Loucy (cell line): ENCODE measurements at regions not wholly inside any gene's neighbourhood (a gene's known extent, or its start where the extent isn't known, plus 50 kb on each side); places are given as distances from the start of the nearest gene placed in this dataset.

Experiments used
- H2AFZ ChIP-seq: fragments of 200-600 bp; sonication (generic); 2 replicates; pipeline ENCODE4 v1.6.0; 2016; ENCODE audit warnings: antibody characterized with exemption, mild to moderate bottlenecking, low read length, moderate library complexity
- H3F3A ChIP-seq: fragments of 200-600 bp; 2 replicates; pipeline ENCODE4 v1.6.0; 2016; ENCODE audit warnings: antibody characterized with exemption, low read depth, mild to moderate bottlenecking
- H3K27me3 ChIP-seq: fragments of 200-600 bp; sonication (generic); 2 replicates; pipeline ENCODE4 v1.6.1; 2014; ENCODE audit warnings: low read length, mild to moderate bottlenecking; ENCODE audit not compliant: insufficient read depth, poor library complexity, severe bottlenecking
- H3K36me3 ChIP-seq: fragments of 200-600 bp; sonication (generic); 2 replicates; pipeline ENCODE4 v1.6.1; 2016; ENCODE audit warnings: low read length; ENCODE audit not compliant: insufficient read depth
- H3K4me1 ChIP-seq: fragments of 200-600 bp; sonication (generic); 2 replicates; pipeline ENCODE4 v1.5.1; 2014; ENCODE audit warnings: low read length, mild to moderate bottlenecking; ENCODE audit not compliant: insufficient read depth, poor library complexity, severe bottlenecking
- H3K4me2 ChIP-seq: fragments of 200-600 bp; sonication (generic); 2 replicates; pipeline ENCODE4 v1.6.0; 2014; ENCODE audit warnings: antibody characterized with exemption, low read length, low read depth, mild to moderate bottlenecking; ENCODE audit not compliant: poor library complexity, severe bottlenecking
- H3K4me3 ChIP-seq: fragments of 200-600 bp; sonication (generic); 2 replicates; pipeline ENCODE4 v1.5.1; 2014; ENCODE audit warnings: low read length, mild to moderate bottlenecking, mixed read lengths; ENCODE audit not compliant: poor library complexity, severe bottlenecking
- H3K79me2 ChIP-seq: fragments of 200-600 bp; sonication (generic); 2 replicates; pipeline ENCODE4 v1.6.1; 2014; ENCODE audit warnings: low read length; ENCODE audit not compliant: insufficient read depth
- H3K9ac ChIP-seq: fragments of 200-600 bp; sonication (generic); 2 replicates; pipeline ENCODE4 v1.6.0; 2014; ENCODE audit warnings: mild to moderate bottlenecking, low read depth, low read length, moderate library complexity; ENCODE audit not compliant: poor library complexity, severe bottlenecking
- H3K9me2 ChIP-seq: fragments of 200-600 bp; sonication (generic); replicated peaks from 2 replicates; pipeline ENCODE4 v1.6.1; 2016; ENCODE audit warnings: low read depth, low read length, mixed read lengths
- H3K9me3 ChIP-seq: fragments of 200-600 bp; sonication (generic); 2 replicates; pipeline ENCODE4 v1.6.1; 2014; ENCODE audit warnings: mild to moderate bottlenecking, antibody characterized with exemption, low read length, low read depth; ENCODE audit not compliant: insufficient read depth
- H4K20me1 ChIP-seq: fragments of 200-600 bp; sonication (generic); 2 replicates; pipeline ENCODE4 v1.6.0; 2014; ENCODE audit warnings: antibody characterized with exemption, low read length, mild to moderate bottlenecking; ENCODE audit not compliant: insufficient read depth, poor library complexity, severe bottlenecking
- EZH2phosphoT487 ChIP-seq: fragments of 200-600 bp; IDR thresholded peaks from 2 replicates; pipeline ENCODE4 v1.6.1; 2018; ENCODE audit warnings: antibody characterized with exemption, mild to moderate bottlenecking, moderate library complexity, borderline replicate concordance
- TF ChIP-seq, protein P1 (sequence below): fragments of 200-600 bp; sonication (generic); conservative IDR thresholded peaks from 2 replicates; pipeline ENCODE4 v1.5.1; 2014; ENCODE audit warnings: mild to moderate bottlenecking, antibody characterized with exemption, low read length

GRCh38 chr5:125712397-125712796 is 710.8 kb upstream of the GRAMD2B start:
- Histone ChIP-seq H3K9me3 (no peaks in the 10 kb centered on the region), H3K79me2 (no peaks in the 10 kb centered on the region), H3K9ac (no peak overlapping the region), H3K9me2 (no peaks in the 10 kb centered on the region), H3F3A (no peaks in the 10 kb centered on the region), H3K4me3 (no peak overlapping the region), H3K36me3 (no peaks in the 10 kb centered on the region), H3K4me2 (no peak overlapping the region), H4K20me1 (no peaks in the 10 kb centered on the region), H2AFZ (no peak overlapping the region), H3K4me1 (no peaks in the 10 kb centered on the region), H3K27me3 (no peaks in the 10 kb centered on the region)
- no peak for TF ChIP-seq EZH2phosphoT487
- TF ChIP-seq, protein P1, sequence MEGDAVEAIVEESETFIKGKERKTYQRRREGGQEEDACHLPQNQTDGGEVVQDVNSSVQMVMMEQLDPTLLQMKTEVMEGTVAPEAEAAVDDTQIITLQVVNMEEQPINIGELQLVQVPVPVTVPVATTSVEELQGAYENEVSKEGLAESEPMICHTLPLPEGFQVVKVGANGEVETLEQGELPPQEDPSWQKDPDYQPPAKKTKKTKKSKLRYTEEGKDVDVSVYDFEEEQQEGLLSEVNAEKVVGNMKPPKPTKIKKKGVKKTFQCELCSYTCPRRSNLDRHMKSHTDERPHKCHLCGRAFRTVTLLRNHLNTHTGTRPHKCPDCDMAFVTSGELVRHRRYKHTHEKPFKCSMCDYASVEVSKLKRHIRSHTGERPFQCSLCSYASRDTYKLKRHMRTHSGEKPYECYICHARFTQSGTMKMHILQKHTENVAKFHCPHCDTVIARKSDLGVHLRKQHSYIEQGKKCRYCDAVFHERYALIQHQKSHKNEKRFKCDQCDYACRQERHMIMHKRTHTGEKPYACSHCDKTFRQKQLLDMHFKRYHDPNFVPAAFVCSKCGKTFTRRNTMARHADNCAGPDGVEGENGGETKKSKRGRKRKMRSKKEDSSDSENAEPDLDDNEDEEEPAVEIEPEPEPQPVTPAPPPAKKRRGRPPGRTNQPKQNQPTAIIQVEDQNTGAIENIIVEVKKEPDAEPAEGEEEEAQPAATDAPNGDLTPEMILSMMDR = no peak

DNA sequence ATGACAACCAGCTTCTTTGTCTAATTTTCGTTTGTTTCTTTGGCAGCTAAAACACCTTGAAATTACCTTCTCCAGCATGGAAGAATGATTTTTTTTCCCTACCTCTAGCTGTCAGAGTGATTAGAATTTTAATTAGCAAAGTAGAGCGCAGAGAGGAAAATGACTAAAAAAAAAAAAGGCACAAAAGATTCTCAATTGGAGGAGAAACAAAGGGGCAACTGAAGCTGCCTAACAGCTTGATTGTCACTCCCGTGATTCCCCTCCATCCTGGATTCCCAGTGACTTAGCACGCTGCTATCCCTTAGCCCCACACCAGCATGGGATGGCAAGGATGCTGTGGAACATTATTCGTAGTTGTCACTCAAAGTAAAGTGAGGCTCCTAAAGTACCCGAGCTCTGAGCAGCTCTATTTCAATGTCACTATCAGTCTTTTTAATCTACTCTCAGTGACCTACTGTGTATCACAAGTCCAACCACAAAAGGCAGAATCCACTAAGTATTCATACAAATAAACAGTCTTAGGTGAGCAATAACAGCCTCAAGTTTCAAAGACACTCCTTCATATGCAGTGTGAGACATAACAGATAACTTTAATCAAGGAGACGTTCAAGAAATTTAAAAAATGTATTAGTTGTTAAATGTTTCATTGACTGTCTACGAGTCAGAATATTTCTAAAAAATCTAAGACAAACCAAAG is 710.0 kb upstream of the GRAMD2B start:
- H3K36me3 ChIP-seq = no peaks in the 10 kb centered on the region
- H3K79me2 ChIP-seq = no peaks in the 10 kb centered on the region
- H3K9me2 ChIP-seq = no peaks in the 10 kb centered on the region
- TF ChIP-seq EZH2phosphoT487 = no peak
- TF ChIP-seq, protein P1 = no peak
- H3K4me2 ChIP-seq = no peak overlapping the region
- no peak overlapping the region for H2AFZ ChIP-seq
- no peaks in the 10 kb centered on the region for H3K27me3 ChIP-seq
- H4K20me1 ChIP-seq = no peaks in the 10 kb centered on the region
- no peaks in the 10 kb centered on the region for H3K4me1 ChIP-seq
- no peaks in the 10 kb centered on the region for H3K9me3 ChIP-seq
- no peaks in the 10 kb centered on the region for H3F3A ChIP-seq
- H3K9ac ChIP-seq = no peak overlapping the region
- H3K4me3 ChIP-seq = no peak overlapping the region

- no peaks in the 10 kb centered on the region for H3F3A ChIP-seq
- TF ChIP-seq, protein P1 = no peak
- H3K9ac ChIP-seq = no peak overlapping the region
- H3K36me3 ChIP-seq = no peaks in the 10 kb centered on the region
- no peak overlapping the region for H2AFZ ChIP-seq
- no peaks in the 10 kb centered on the region for H3K9me2 ChIP-seq
- no peak overlapping the region for H3K4me3 ChIP-seq
- no peak overlapping the region for H3K4me2 ChIP-seq
- no peaks in the 10 kb centered on the region for H4K20me1 ChIP-seq
- H3K79me2 ChIP-seq = no peaks in the 10 kb centered on the region
- no peaks in the 10 kb centered on the region for H3K4me1 ChIP-seq
- no peaks in the 10 kb centered on the region for H3K9me3 ChIP-seq
- no peaks in the 10 kb centered on the region for H3K27me3 ChIP-seq
Measured at GRCh38 chr5:125715216-125715615, 708.0 kb upstream of the GRAMD2B start.
